ENCODE measurements at regions not wholly inside any gene's neighbourhood (a gene's known extent, or its start where the extent isn't known, plus 50 kb on each side); places are given as distances from the start of the nearest gene placed in this dataset.

GRCh38 chr1:29664711-29665110 is 428.4 kb downstream of the PTPRU start:
- ATAC-seq, result no peak

- ATAC-seq, result no peak
Observed at GRCh38 chr1:29658688-29659087, 422.4 kb downstream of the PTPRU start.

- no peak for ATAC-seq
Observed at GRCh38 chr1:29657816-29658215, 421.5 kb downstream of the PTPRU start.

DNA sequence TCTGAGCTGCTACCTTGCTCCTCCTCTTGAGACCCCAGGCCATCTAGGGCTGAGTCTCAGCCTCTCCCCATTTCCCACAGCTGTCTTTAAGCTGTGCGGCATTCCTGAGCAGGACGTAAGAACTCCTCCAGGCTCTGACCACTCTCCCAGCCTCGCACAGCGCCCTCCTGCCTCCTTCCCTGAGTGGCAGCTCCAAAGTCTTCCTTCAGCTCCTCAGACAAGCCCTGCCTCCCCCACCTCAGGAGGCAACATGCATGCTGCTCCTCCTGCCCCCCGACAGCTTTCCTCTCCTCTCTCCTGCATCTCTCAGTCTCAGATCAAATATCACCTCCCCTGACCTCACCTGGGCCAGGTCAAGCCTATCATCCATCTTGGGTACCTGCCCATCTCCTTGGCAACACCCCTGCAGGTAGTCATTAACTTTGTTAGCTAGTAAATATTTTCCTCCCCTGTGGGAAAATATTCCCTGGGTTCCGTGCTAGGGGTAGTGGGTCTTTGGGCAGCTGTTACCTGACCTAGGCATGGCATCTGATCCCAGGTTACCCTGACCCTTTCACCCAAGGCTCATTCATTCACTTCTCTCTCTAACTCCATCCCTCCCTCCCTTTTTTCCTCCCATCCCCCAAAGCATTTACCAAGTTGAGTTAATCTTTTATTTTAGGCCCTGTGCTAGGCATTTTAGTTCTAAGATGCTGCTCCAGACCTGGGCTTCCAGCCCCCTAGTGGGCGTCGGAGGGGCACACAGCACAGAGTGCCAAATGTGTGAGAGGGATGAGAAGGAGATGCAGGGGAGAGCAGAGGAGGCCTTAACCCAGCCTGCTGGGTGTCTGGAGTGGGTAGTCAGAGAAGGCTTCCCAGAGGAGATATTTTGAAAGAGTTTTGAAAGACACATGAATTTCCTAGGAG is 419.9 kb downstream of the PTPRU start:
- no peak for ATAC-seq

DNA sequence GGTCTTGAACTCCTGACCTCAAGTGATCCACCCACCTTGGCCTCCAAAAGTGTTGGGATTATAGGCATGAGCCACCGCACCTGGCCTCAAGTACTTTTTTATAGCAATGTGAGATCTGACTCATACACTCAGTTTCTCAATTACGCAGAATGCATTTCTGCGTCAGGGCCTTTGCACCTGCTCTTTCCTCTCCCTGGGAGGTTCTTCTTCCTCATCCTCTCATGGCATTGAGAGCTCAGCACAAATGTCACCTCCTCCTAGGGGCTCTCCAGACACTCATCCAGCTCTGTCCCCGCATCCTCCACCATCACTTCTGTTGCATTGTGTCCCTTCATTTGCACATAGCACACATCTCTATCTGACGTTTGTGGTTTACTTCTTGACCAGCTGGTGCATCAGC is 418.8 kb downstream of the PTPRU start:
- no peak for ATAC-seq

- ATAC-seq, result no peak
Observed at GRCh38 chr1:29653886-29654450, 417.6 kb downstream of the PTPRU start.

- ATAC-seq, result no peak
Observed at GRCh38 chr1:29653034-29653810, 416.9 kb downstream of the PTPRU start.

DNA sequence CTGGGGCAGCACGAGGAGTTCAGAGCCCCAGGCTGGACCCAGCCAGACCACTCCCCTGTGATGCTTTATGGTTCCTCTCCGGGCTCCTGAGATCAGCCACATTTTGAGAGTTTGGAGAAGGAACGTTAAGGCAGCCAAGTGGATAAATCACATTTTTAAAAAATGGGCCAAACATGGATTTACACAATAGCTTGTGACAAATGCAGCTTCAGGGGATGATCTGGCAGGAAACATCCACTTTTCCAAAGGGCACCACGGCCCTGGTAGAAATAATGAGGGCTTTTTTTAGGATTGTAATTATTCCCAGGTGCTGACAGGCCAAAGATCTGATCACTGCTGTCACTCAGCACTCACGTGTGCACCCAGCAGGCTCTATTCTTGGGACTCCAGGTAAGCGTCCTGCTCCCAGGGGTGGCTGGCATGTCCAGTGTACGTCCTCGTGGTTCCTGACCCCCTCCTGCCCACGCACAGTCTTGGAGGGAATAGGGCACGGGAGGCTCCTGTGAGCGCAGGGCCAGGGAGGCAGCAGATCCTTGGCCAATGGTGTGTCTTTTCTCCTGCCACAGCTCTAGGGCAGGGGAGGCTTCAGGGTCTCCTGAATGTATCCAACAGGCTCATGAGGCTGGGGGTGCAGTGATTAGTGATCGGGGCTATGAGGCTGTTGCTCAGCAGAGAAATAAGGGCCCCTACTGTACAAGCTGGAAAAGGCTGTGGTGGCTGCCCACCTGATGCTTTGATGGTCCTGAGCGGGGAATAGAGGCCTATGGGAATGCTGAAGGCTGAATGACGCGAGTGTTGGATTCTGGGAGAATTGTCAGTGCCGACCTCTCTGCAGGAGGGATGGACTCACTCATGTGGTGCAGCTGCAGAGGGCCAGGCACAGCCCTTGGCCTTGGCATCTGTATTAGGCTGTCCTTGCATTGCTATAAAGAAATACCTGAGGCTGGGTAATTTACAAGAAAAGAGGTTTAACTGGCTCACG is 415.7 kb downstream of the PTPRU start:
- ATAC-seq, result no peak

DNA sequence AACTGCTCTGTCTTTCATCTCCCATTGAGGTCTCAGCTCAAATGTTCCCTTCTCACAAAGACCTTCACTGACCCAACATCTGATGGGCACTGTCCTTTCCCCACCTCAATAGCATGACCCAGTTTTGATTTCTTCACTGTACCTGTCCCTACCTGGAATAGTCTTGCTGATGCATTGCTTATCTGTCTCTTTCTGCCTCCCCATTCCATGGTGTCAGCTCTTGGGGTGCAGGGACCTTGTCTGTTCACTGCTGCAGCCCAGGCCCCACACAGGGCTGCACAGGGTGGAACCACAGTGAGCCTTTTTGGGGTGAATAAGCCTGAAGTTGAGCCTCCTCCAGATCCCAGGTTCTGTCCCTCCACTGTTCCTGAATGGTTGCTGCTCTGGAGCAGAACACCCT is 414.9 kb downstream of the PTPRU start:
- no peak for ATAC-seq

DNA sequence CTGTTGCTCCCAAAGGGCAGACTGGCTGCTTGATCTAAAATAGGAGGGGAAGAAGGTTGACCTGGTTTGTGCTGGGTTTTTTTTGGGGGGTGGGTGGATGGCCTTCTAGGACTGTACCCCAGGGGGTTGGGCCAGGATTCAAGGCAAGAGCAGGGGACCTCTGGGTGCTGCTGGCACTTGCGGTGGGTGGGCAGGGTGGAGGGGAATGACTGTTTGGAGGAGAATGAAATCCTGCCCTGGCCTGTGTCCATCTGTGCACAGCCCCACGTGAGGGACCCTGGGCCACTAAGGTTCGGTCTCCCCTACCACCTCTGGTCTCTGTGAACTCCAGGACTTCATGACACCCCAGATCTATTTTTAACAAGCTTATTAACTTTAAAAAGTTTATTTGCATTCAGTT is 414.2 kb downstream of the PTPRU start:
- ATAC-seq, result no peak

DNA sequence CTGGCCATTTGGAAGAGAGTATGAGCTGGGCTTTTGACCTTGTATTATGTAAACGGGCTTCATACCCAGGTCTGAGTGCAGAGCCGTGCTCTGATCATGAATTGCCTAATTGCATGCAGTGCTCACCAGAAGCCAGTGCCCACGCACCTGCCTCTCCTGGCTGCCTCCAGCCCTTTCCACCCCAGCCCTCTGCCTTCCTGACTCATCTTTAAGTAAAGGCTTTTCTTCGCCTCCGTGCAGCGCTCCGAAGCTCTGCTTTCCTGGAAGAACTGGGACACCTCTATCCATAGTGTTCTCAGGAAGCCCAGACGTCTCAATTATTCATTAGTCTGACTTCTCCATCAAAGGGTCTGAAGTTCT is 413.7 kb downstream of the PTPRU start:
- no peak for ATAC-seq

GRCh38 chr1:29649189-29650040 is 413.1 kb downstream of the PTPRU start:
- ATAC-seq, result no peak

DNA sequence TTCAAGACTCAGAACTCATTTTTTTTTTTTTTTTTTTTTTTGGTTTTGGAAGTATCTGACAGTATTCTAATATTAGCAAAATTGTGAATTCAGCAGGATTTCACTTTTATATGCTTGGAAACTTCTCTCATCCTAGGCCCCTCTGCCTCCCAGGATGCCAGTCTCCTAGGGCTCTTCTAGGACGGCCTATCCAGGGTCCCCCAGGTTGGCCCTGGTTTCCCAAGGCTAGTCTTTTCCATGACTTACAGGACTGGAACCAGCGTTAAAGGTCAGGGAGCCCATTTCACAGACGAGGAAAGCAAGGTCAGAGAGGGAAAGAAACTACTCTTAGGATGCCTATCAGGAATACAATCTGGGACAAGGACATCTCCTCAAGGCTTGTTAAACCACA is 412.5 kb downstream of the PTPRU start:
- no peak for ATAC-seq

GRCh38 chr1:29648026-29648425 is 411.7 kb downstream of the PTPRU start:
- no peak for ATAC-seq

DNA sequence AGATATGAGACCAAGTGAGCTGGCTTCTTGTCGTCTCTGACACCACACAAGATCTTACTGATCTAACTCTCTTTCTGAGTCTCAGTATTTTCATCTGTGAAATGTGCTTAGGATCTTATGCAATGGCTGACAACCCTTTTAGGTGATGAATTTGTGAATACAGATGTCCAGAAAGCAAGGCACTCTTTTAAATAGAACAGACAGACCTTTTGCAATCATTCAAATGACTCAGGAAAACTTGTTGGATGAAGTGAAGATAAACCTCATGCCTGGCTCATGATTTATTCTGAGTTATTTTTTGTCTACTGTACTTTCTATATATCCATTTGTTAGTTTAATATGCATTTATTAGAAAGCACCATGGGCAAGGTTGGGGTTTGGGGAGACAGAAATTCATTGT is 411.3 kb downstream of the PTPRU start:
- ATAC-seq, result no peak

DNA sequence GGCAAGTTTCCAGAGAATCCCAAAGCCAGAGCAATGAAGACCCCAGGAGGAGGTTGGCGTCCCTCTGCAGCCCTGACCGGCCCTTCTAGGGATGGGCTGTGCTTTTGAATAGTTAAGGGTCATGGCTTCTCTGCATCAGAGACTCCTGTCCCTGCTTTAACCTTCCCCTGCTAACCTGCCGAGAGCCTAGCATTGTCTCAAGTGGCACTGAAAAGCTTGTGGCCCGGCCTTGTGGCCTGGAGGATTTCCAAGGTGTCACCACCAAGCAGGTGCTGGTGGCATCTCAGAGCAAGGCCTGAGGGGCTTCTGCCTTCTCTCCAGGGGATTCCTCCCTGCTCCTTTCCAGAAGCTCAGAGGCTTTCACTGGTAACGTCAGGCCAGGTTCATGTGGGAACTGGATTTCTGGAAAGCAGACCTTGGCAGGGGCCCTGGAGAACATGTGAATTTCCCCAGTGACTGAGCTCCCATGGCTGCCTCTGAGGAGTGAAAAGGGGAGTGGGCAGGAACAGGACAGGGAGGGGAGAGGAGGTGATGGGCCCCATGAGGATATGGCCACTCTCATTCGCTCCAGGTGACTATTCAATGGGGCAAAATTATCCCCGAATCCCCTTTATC is 409.9 kb downstream of the PTPRU start:
- ATAC-seq, result no peak

- no peak for ATAC-seq
Observed at GRCh38 chr1:29645586-29645985, 409.3 kb downstream of the PTPRU start.

DNA sequence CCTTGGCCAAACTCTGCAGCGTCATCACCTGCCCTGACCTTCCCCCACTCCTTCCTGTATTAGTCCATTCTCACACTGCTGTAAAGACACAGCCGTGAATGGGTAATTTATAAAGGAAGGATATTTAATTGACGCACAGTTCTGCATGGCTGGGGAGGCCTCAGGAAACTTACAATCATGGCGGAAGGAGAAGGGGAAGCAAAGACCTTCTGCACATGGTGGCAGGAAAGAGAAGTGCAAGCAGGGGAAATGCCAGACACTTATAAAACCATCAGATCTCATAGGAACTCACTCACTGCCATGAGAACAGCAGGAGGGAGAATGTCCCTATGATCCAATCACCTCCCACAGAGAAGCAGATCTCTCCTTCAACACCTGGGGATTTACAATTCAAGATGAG is 408.5 kb downstream of the PTPRU start:
- no peak for ATAC-seq

- ATAC-seq, result no peak
Observed at GRCh38 chr1:29643838-29644440, 407.6 kb downstream of the PTPRU start.

GRCh38 chr1:29643281-29643680 is 407.0 kb downstream of the PTPRU start:
- ATAC-seq, result no peak

- ATAC-seq, result no peak
Observed at GRCh38 chr1:29642519-29642918, 406.2 kb downstream of the PTPRU start.

Data from activated CD4-positive, CD25-positive, alpha-beta regulatory T cell treated with anti-CD3 and anti-CD28 coated beads, Interleukin-2, amount 50 U/mL, for 24 hours (primary cell).